CD4-positive, CD25-positive, alpha-beta regulatory T cell (primary cell): ENCODE measurements at regions not wholly inside any gene's neighbourhood (a gene's known extent, or its start where the extent isn't known, plus 50 kb on each side); places are given as distances from the start of the nearest gene placed in this dataset.
"Not testable (repeated sequence)": the region's sequence is repeated elsewhere in the genome, so short reads cannot be mapped to it uniquely, and the experiment has no call there.

Experiments used
- ATAC-seq, 2 donors: fragments of 150-1000 bp; cut with Tn5 transposase; one replicate each; pipeline ENCODE4 v1.10.0; 2021; ENCODE audit warnings: low read depth in 2 of 2, moderate number of reproducible peaks in 2 of 2, moderate library complexity in 1 of 2
- DNase-seq, 3 donors: peaks; one replicate each; pipeline versions ENCODE4 v3.0.0 to v3.0.0-alpha.2; 2012 to 2022; ENCODE audit warnings: mixed read lengths in 1 of 3
- H3K27ac ChIP-seq: one replicate; pipeline ENCODE4 v1.7.0; 2013; ENCODE audit warnings: mild to moderate bottlenecking, low read length; ENCODE audit not compliant: insufficient read depth, poor library complexity, severe bottlenecking
- H3K27me3 ChIP-seq: one replicate; pipeline ENCODE4 v1.7.0; 2013; ENCODE audit warnings: low read length; ENCODE audit not compliant: control insufficient read depth, insufficient read depth
- H3K36me3 ChIP-seq: one replicate; pipeline ENCODE4 v1.7.0; 2013; ENCODE audit warnings: mild to moderate bottlenecking, low read length, moderate library complexity; ENCODE audit not compliant: control insufficient read depth, insufficient read depth
- H3K4me1 ChIP-seq: 2 replicates; pipeline ENCODE4 v1.7.0; 2013; ENCODE audit warnings: mild to moderate bottlenecking, low read length; ENCODE audit not compliant: insufficient read depth, control insufficient read depth, poor library complexity, severe bottlenecking
- H3K4me3 ChIP-seq: one replicate; pipeline ENCODE4 v1.7.0; 2013; ENCODE audit warnings: low read depth, mild to moderate bottlenecking, low read length, moderate library complexity
- H3K9me3 ChIP-seq, 2 experiments: 1 replicate in 1 of 2; 2 replicates in 1 of 2; pipeline ENCODE4 v1.7.0; 2013; ENCODE audit warnings: low read length in 2 of 2, mild to moderate bottlenecking in 1 of 2, moderate library complexity in 1 of 2; ENCODE audit not compliant: control insufficient read depth in 2 of 2
- H3K27ac Mint-ChIP-seq, 3 donors: one replicate each; pipeline ENCODE4 v1.8.0; 2020 to 2022; ENCODE audit warnings: mild to moderate bottlenecking in 3 of 3, mixed read lengths in 3 of 3, moderate library complexity in 2 of 3
- H3K27me3 Mint-ChIP-seq: one replicate; pipeline ENCODE4 v1.8.0; 2022; ENCODE audit warnings: mild to moderate bottlenecking, mixed read lengths
- H3K36me3 Mint-ChIP-seq: one replicate; pipeline ENCODE4 v1.8.0; 2020; ENCODE audit warnings: mixed read lengths
- H3K4me1 Mint-ChIP-seq, 4 donors: one replicate each; pipeline ENCODE4 v1.8.0; 2020 to 2022; ENCODE audit warnings: mixed read lengths in 4 of 4, mild to moderate bottlenecking in 1 of 4
- H3K4me3 Mint-ChIP-seq, 4 donors: one replicate each; pipeline ENCODE4 v1.8.0; 2020 to 2022; ENCODE audit warnings: mild to moderate bottlenecking in 4 of 4, mixed read lengths in 4 of 4, moderate library complexity in 3 of 4
- H3K9me3 Mint-ChIP-seq, 7 donors: one replicate each; pipeline ENCODE4 v1.8.0; 2020 to 2022; ENCODE audit warnings: mixed read lengths in 7 of 7, mild to moderate bottlenecking in 3 of 7, moderate library complexity in 2 of 7

GRCh38 chr13:81148822-81149221 is 807.9 kb upstream of the SPRY2 start:
- Mint-ChIP-seq H3K27me3 (no peaks in the 10 kb centered on the region), H3K27ac (no peak overlapping the region), H3K9me3 (peaks cover 1 to 17% (median 8%) of the 10 kb centered on the region in 7 donors), H3K36me3 (no peaks in the 10 kb centered on the region), H3K4me3 (no peak overlapping the region), H3K4me1 (no peaks in the 10 kb centered on the region)
- Histone ChIP-seq H3K4me3 (no peak overlapping the region), H3K27ac (no peak overlapping the region), H3K27me3 (no peaks in the 10 kb centered on the region), H3K4me1 (no peaks in the 10 kb centered on the region), H3K36me3 (no peaks in the 10 kb centered on the region), H3K9me3 (peaks cover 0 to 4% of the 10 kb centered on the region in 2 experiments)
- DNase-seq (no peak), ATAC-seq (no peak)

GRCh38 chr13:81146576-81146975 is 805.6 kb upstream of the SPRY2 start:
- H3K36me3 Mint-ChIP-seq, ATAC-seq, H3K27me3 ChIP-seq, DNase-seq, H3K27me3 Mint-ChIP-seq, H3K4me1 Mint-ChIP-seq, H3K4me3 ChIP-seq, H3K4me3 Mint-ChIP-seq, H3K36me3 ChIP-seq, H3K27ac ChIP-seq, H3K4me1 ChIP-seq, H3K9me3 ChIP-seq: not testable (repeated sequence)
- H3K27ac Mint-ChIP-seq, result peak overlapping the region in 1 of 3 donors; percentile 22
- H3K9me3 Mint-ChIP-seq, result peaks cover 3 to 35% (median 9%) of the 10 kb centered on the region in 7 donors

- Mint-ChIP-seq H3K4me3 (no peak overlapping the region), H3K27me3 (no peaks in the 10 kb centered on the region), H3K9me3 (peaks cover 4 to 32% (median 11%) of the 10 kb centered on the region in 7 donors), H3K36me3 (no peaks in the 10 kb centered on the region), H3K27ac (no peak overlapping the region), H3K4me1 (no peaks in the 10 kb centered on the region)
- H3K27ac ChIP-seq, result no peak overlapping the region
- H3K36me3 ChIP-seq, result no peaks in the 10 kb centered on the region
- no peak overlapping the region for H3K4me3 ChIP-seq
- H3K27me3 ChIP-seq, result no peaks in the 10 kb centered on the region
- no peaks in the 10 kb centered on the region for H3K4me1 ChIP-seq
- ATAC-seq (no peak), DNase-seq (no peak)
- H3K9me3 ChIP-seq, result peaks cover 0 to 2% of the 10 kb centered on the region in 2 experiments
Observed at GRCh38 chr13:81142306-81142999, 801.5 kb upstream of the SPRY2 start.

- no peaks in the 10 kb centered on the region for H3K27me3 Mint-ChIP-seq
- H3K9me3 Mint-ChIP-seq, result peaks cover 3 to 27% (median 9%) of the 10 kb centered on the region in 7 donors
- no peaks in the 10 kb centered on the region for H3K36me3 Mint-ChIP-seq
- ATAC-seq, result no peak
- Histone ChIP-seq H3K27me3 (no peaks in the 10 kb centered on the region), H3K4me1 (no peaks in the 10 kb centered on the region), H3K27ac (no peak overlapping the region), H3K36me3 (no peaks in the 10 kb centered on the region), H3K4me3 (no peak overlapping the region), H3K9me3 (peaks cover 0 to 2% of the 10 kb centered on the region in 2 experiments)
- H3K4me1 Mint-ChIP-seq, result no peaks in the 10 kb centered on the region
- no peak overlapping the region for H3K4me3 Mint-ChIP-seq
- DNase-seq, result no peak
- no peak overlapping the region for H3K27ac Mint-ChIP-seq
Observed at GRCh38 chr13:81140675-81141074, 799.7 kb upstream of the SPRY2 start.

GRCh38 chr13:81139987-81140386 is 799.1 kb upstream of the SPRY2 start:
- H3K36me3 ChIP-seq, result no peaks in the 10 kb centered on the region
- DNase-seq (no peak), ATAC-seq (no peak)
- no peaks in the 10 kb centered on the region for H3K36me3 Mint-ChIP-seq
- no peak overlapping the region for H3K27ac Mint-ChIP-seq
- H3K4me1 ChIP-seq, result no peaks in the 10 kb centered on the region
- no peaks in the 10 kb centered on the region for H3K27me3 ChIP-seq
- H3K9me3 Mint-ChIP-seq, result peaks cover 3 to 27% (median 8%) of the 10 kb centered on the region in 7 donors
- H3K27me3 Mint-ChIP-seq, result no peaks in the 10 kb centered on the region
- H3K4me3 ChIP-seq, result no peak overlapping the region
- H3K9me3 ChIP-seq, result peaks cover 0 to 2% of the 10 kb centered on the region in 2 experiments
- H3K27ac ChIP-seq, result no peak overlapping the region
- H3K4me1 Mint-ChIP-seq, result no peaks in the 10 kb centered on the region
- no peak overlapping the region for H3K4me3 Mint-ChIP-seq

GRCh38 chr13:81138353-81138980 is 797.5 kb upstream of the SPRY2 start:
- no peak overlapping the region for H3K4me3 ChIP-seq
- H3K4me1 Mint-ChIP-seq, result no peaks in the 10 kb centered on the region
- H3K27me3 Mint-ChIP-seq, result no peaks in the 10 kb centered on the region
- H3K4me1 ChIP-seq, result no peaks in the 10 kb centered on the region
- no peak for ATAC-seq
- H3K4me3 Mint-ChIP-seq, result no peak overlapping the region
- DNase-seq, result no peak
- H3K36me3 Mint-ChIP-seq, result no peaks in the 10 kb centered on the region
- no peaks in the 10 kb centered on the region for H3K27me3 ChIP-seq
- no peaks in the 10 kb centered on the region for H3K9me3 ChIP-seq
- H3K9me3 Mint-ChIP-seq, result peaks cover 3 to 23% (median 8%) of the 10 kb centered on the region in 7 donors
- no peaks in the 10 kb centered on the region for H3K36me3 ChIP-seq
- H3K27ac ChIP-seq, result no peak overlapping the region
- H3K27ac Mint-ChIP-seq, result no peak overlapping the region

GRCh38 chr13:81133066-81133465 is 792.1 kb upstream of the SPRY2 start:
- Mint-ChIP-seq H3K9me3 (peaks cover 0 to 15% (median 5%) of the 10 kb centered on the region in 7 donors), H3K27ac (no peak overlapping the region), H3K4me1 (peaks cover 0 to 3% (median 0%) of the 10 kb centered on the region in 4 donors), H3K36me3 (no peaks in the 10 kb centered on the region), H3K27me3 (no peaks in the 10 kb centered on the region), H3K4me3 (no peak overlapping the region)
- Histone ChIP-seq H3K4me3 (no peak overlapping the region), H3K27ac (no peak overlapping the region), H3K36me3 (no peaks in the 10 kb centered on the region), H3K9me3 (peaks cover 0 to 4% of the 10 kb centered on the region in 2 experiments), H3K27me3 (no peaks in the 10 kb centered on the region), H3K4me1 (no peaks in the 10 kb centered on the region)
- ATAC-seq (no peak), DNase-seq (no peak)

- Mint-ChIP-seq H3K27ac (no peak overlapping the region), H3K4me3 (no peak overlapping the region), H3K36me3 (no peaks in the 10 kb centered on the region), H3K4me1 (no peaks in the 10 kb centered on the region), H3K27me3 (no peaks in the 10 kb centered on the region), H3K9me3 (peaks cover 0 to 12% (median 3%) of the 10 kb centered on the region in 7 donors)
- Histone ChIP-seq H3K4me1 (no peaks in the 10 kb centered on the region), H3K27me3 (no peaks in the 10 kb centered on the region), H3K36me3 (no peaks in the 10 kb centered on the region), H3K27ac (no peak overlapping the region), H3K4me3 (no peak overlapping the region), H3K9me3 (peaks cover 0 to 3% of the 10 kb centered on the region in 2 experiments)
- no peak for ATAC-seq
- DNase-seq, result no peak
Observed at GRCh38 chr13:81117416-81117815, 776.5 kb upstream of the SPRY2 start.
